Calu3 (cell line): ENCODE measurements at regions not wholly inside any gene's neighbourhood (a gene's known extent, or its start where the extent isn't known, plus 50 kb on each side); places are given as distances from the start of the nearest gene placed in this dataset.

Experiments used
- BruUV-seq: library from RNA; stranded (reverse); fragments of 400-500 nt; replicated peaks from 2 replicates; lab custom pipeline; 2021; lab: Mats Ljungman, UMichigan
- CTCF ChIA-PET: fragments of 300-600 bp; sonication (Branson Sonifier 250); formaldehyde crosslinking; loops from one replicate; lab custom pipeline; 2022; ENCODE audit warnings: antibody characterized with exemption; lab: Charles Lee
- DNase-seq: peaks from one replicate; pipeline ENCODE4 v3.0.0; 2022
- H3K27ac Mint-ChIP-seq: one replicate; pipeline ENCODE4 v1.8.0; 2022; ENCODE audit warnings: mixed read lengths; ENCODE audit not compliant: unreplicated experiment
- H3K27me3 Mint-ChIP-seq: one replicate; pipeline ENCODE4 v1.8.0; 2022; ENCODE audit warnings: mixed read lengths; ENCODE audit not compliant: unreplicated experiment
- H3K36me3 Mint-ChIP-seq: one replicate; pipeline ENCODE4 v1.8.0; 2022; ENCODE audit warnings: mild to moderate bottlenecking, moderate library complexity, mixed read lengths; ENCODE audit not compliant: insufficient read depth, unreplicated experiment
- H3K4me1 Mint-ChIP-seq: one replicate; pipeline ENCODE4 v1.8.0; 2022; ENCODE audit warnings: mild to moderate bottlenecking, low read depth, mixed read lengths; ENCODE audit not compliant: unreplicated experiment
- H3K4me3 Mint-ChIP-seq: one replicate; pipeline ENCODE4 v1.8.0; 2022; ENCODE audit warnings: mild to moderate bottlenecking, low read depth, moderate library complexity, mixed read lengths; ENCODE audit not compliant: unreplicated experiment
- H3K9me3 Mint-ChIP-seq: one replicate; pipeline ENCODE4 v1.8.0; 2022; ENCODE audit warnings: low read depth, mixed read lengths; ENCODE audit not compliant: unreplicated experiment
- intact Hi-C: fragments of 100-400 bp; cut with micrococcal nuclease; formaldehyde crosslinking; loops from one replicate; pipeline ENCODE4 v1.10.0; 2022; ENCODE audit not compliant: unreplicated experiment
- TF ChIP-seq, protein P1 (sequence below): fragments of 200-600 bp; IDR thresholded peaks from one replicate; pipeline ENCODE4 v1.8.0; 2022; ENCODE audit warnings: antibody characterized with exemption; ENCODE audit not compliant: unreplicated experiment

- CTCF ChIA-PET, result no interaction called here
- TF ChIP-seq, protein P1, sequence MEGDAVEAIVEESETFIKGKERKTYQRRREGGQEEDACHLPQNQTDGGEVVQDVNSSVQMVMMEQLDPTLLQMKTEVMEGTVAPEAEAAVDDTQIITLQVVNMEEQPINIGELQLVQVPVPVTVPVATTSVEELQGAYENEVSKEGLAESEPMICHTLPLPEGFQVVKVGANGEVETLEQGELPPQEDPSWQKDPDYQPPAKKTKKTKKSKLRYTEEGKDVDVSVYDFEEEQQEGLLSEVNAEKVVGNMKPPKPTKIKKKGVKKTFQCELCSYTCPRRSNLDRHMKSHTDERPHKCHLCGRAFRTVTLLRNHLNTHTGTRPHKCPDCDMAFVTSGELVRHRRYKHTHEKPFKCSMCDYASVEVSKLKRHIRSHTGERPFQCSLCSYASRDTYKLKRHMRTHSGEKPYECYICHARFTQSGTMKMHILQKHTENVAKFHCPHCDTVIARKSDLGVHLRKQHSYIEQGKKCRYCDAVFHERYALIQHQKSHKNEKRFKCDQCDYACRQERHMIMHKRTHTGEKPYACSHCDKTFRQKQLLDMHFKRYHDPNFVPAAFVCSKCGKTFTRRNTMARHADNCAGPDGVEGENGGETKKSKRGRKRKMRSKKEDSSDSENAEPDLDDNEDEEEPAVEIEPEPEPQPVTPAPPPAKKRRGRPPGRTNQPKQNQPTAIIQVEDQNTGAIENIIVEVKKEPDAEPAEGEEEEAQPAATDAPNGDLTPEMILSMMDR, result no peak
- H3K36me3 Mint-ChIP-seq, result no peaks in the 10 kb centered on the region
- no peak overlapping the region for H3K4me3 Mint-ChIP-seq
- no peak overlapping the region for H3K27ac Mint-ChIP-seq
- no peaks in the 10 kb centered on the region for H3K4me1 Mint-ChIP-seq
- BruUV-seq, result no TSS peak
- H3K27me3 Mint-ChIP-seq, result no peaks in the 10 kb centered on the region
- intact Hi-C loops, result no loop called here
- no peak for DNase-seq
- peaks cover 14% of the 10 kb centered on the region for H3K9me3 Mint-ChIP-seq
Measured at GRCh38 chr5:155460501-155460931, 447.0 kb downstream of the KIF4B start.

GRCh38 chr5:155461304-155461703 lies 447.7 kb downstream of the KIF4B start:
- BruUV-seq, result no TSS peak
- intact Hi-C loops, result no loop called here
- no peak for DNase-seq
- Mint-ChIP-seq H3K27me3 (no peaks in the 10 kb centered on the region), H3K4me3 (no peak overlapping the region), H3K4me1 (no peaks in the 10 kb centered on the region), H3K27ac (no peak overlapping the region), H3K9me3 (peaks cover 14% of the 10 kb centered on the region), H3K36me3 (no peaks in the 10 kb centered on the region)
- TF ChIP-seq, protein P1, result no peak
- CTCF ChIA-PET, result no interaction called here

- TF ChIP-seq, protein P1, result no peak
- CTCF ChIA-PET, result no interaction called here
- Mint-ChIP-seq H3K36me3 (no peaks in the 10 kb centered on the region), H3K4me1 (no peaks in the 10 kb centered on the region), H3K9me3 (peaks cover 13% of the 10 kb centered on the region), H3K4me3 (no peak overlapping the region), H3K27me3 (no peaks in the 10 kb centered on the region), H3K27ac (no peak overlapping the region)
- DNase-seq, result no peak
- intact Hi-C loops, result no loop called here
- BruUV-seq, result no TSS peak
Measured at GRCh38 chr5:155466851-155467250, 453.3 kb downstream of the KIF4B start.

- Mint-ChIP-seq H3K4me1 (no peaks in the 10 kb centered on the region), H3K27ac (no peak overlapping the region), H3K36me3 (no peaks in the 10 kb centered on the region), H3K9me3 (peaks cover 12% of the 10 kb centered on the region), H3K4me3 (no peak overlapping the region), H3K27me3 (no peaks in the 10 kb centered on the region)
- CTCF ChIA-PET, result no interaction called here
- intact Hi-C loops, result no loop called here
- no peak for DNase-seq
- TF ChIP-seq, protein P1, result no peak
- no TSS peak for BruUV-seq
Measured at GRCh38 chr5:155471027-155471426, 457.5 kb downstream of the KIF4B start.

- BruUV-seq, result no TSS peak
- no peaks in the 10 kb centered on the region for H3K27me3 Mint-ChIP-seq
- no peak for DNase-seq
- no peaks in the 10 kb centered on the region for H3K4me1 Mint-ChIP-seq
- peaks cover 9% of the 10 kb centered on the region for H3K9me3 Mint-ChIP-seq
- intact Hi-C loops, result no loop called here
- CTCF ChIA-PET, result no interaction called here
- H3K36me3 Mint-ChIP-seq, result no peaks in the 10 kb centered on the region
- H3K4me3 Mint-ChIP-seq, result no peak overlapping the region
- H3K27ac Mint-ChIP-seq, result no peak overlapping the region
- TF ChIP-seq, protein P1, result no peak
Measured at GRCh38 chr5:155472780-155473179, 459.2 kb downstream of the KIF4B start.
